Breast epithelium (tissue), 3 donors: ENCODE measurements at regions not wholly inside any gene's neighbourhood (a gene's known extent, or its start where the extent isn't known, plus 50 kb on each side); places are given as distances from the start of the nearest gene placed in this dataset.

ENCODE experiments used
- POLR2AphosphoS5 ChIP-seq, 3 donors: sonication (generic); formaldehyde crosslinking; IDR thresholded peaks; one replicate each; pipeline ENCODE4 v1.6.1; 2017; ENCODE audit warnings: antibody characterized with exemption in 3 of 3
- TF ChIP-seq, protein P1 (sequence below), 3 donors: fragments of 450-650 bp; IDR thresholded peaks; one replicate each; pipeline ENCODE4 v1.5.1; 2016 to 2017; ENCODE audit warnings: antibody characterized with exemption in 3 of 3, mild to moderate bottlenecking in 3 of 3, moderate library complexity in 3 of 3

DNA sequence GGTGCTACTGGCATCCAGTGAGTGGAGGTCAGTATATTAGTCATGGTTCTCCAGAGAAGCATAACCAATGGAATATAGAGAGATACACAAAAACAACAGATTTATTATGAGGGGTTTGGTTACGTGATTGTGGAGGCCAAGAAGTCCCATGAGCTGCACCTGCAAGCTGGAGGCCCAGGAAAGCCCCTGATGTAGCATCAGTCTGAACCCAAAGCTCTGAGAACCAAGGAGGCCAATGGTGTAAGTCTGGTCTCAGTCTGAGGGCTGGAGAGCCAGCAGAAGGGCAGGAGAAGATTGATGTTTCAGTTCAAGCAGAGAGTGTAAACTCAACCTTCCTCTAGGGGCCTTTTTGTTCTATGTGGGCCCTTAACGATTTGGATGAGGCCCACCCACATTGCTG, 144.1 kb downstream of the KLF13 start:
- TF ChIP-seq, protein P1, sequence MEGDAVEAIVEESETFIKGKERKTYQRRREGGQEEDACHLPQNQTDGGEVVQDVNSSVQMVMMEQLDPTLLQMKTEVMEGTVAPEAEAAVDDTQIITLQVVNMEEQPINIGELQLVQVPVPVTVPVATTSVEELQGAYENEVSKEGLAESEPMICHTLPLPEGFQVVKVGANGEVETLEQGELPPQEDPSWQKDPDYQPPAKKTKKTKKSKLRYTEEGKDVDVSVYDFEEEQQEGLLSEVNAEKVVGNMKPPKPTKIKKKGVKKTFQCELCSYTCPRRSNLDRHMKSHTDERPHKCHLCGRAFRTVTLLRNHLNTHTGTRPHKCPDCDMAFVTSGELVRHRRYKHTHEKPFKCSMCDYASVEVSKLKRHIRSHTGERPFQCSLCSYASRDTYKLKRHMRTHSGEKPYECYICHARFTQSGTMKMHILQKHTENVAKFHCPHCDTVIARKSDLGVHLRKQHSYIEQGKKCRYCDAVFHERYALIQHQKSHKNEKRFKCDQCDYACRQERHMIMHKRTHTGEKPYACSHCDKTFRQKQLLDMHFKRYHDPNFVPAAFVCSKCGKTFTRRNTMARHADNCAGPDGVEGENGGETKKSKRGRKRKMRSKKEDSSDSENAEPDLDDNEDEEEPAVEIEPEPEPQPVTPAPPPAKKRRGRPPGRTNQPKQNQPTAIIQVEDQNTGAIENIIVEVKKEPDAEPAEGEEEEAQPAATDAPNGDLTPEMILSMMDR (IDR thresholded peaks at IDR 0.05) = no peak
- no peak for TF ChIP-seq POLR2AphosphoS5 (IDR thresholded peaks at IDR 0.05)
